ENCODE measurements at regions not wholly inside any gene's neighbourhood (a gene's known extent, or its start where the extent isn't known, plus 50 kb on each side); places are given as distances from the start of the nearest gene placed in this dataset.

- Mint-ChIP-seq H3K4me3 (peak overlapping the region; percentile 82), H3K36me3 (ENCODE audit: insufficient read depth) (peaks cover 1% of the 10 kb centered on the region), H3K9me3 (peaks cover 9% of the 10 kb centered on the region), H3K27me3 (ENCODE audit: low read depth) (no peaks in the 10 kb centered on the region), H3K4me1 (ENCODE audit: low read depth) (peaks cover 98% of the 10 kb centered on the region)
- DNase-seq (no peak), ATAC-seq (no peak)
These were observed 296.4 kb downstream of the ETS1 start for GRCh38 chr11:128291007-128291406.

GRCh38 chr11:128290106-128290840 lies 297.1 kb downstream of the ETS1 start:
- DNase-seq (peak; percentile 58), ATAC-seq (peak; percentile 63 to 64)
- H3K27me3 Mint-ChIP-seq (ENCODE audit: low read depth) = no peaks in the 10 kb centered on the region
- peak overlapping the region; percentile 82 for H3K4me3 Mint-ChIP-seq
- peaks cover 6% of the 10 kb centered on the region for H3K9me3 Mint-ChIP-seq
- peaks cover 1% of the 10 kb centered on the region for H3K36me3 Mint-ChIP-seq (ENCODE audit: insufficient read depth)
- H3K4me1 Mint-ChIP-seq (ENCODE audit: low read depth) = peaks cover 99% of the 10 kb centered on the region

GRCh38 chr11:128289048-128289447 lies 298.3 kb downstream of the ETS1 start:
- peak; percentile 59 to 62 for ATAC-seq
- Mint-ChIP-seq H3K9me3 (no peaks in the 10 kb centered on the region), H3K27me3 (ENCODE audit: low read depth) (no peaks in the 10 kb centered on the region), H3K36me3 (ENCODE audit: insufficient read depth) (peaks cover 1% of the 10 kb centered on the region), H3K4me1 (ENCODE audit: low read depth) (peaks cover 98% of the 10 kb centered on the region), H3K4me3 (peak overlapping the region; percentile 9)
- no peak for DNase-seq

GRCh38 chr11:128288368-128288767 lies 299.0 kb downstream of the ETS1 start:
- no peaks in the 10 kb centered on the region for H3K9me3 Mint-ChIP-seq
- ATAC-seq (no peak), DNase-seq (no peak)
- H3K27me3 Mint-ChIP-seq (ENCODE audit: low read depth) = no peaks in the 10 kb centered on the region
- H3K4me1 Mint-ChIP-seq (ENCODE audit: low read depth) = peaks cover 95% of the 10 kb centered on the region
- H3K4me3 Mint-ChIP-seq = peak overlapping the region; percentile 9
- H3K36me3 Mint-ChIP-seq (ENCODE audit: insufficient read depth) = peaks cover 1% of the 10 kb centered on the region

- Mint-ChIP-seq H3K4me3 (peak overlapping the region; percentile 59), H3K36me3 (ENCODE audit: insufficient read depth) (peaks cover 2% of the 10 kb centered on the region), H3K4me1 (ENCODE audit: low read depth) (peaks cover 64% of the 10 kb centered on the region), H3K27me3 (ENCODE audit: low read depth) (no peaks in the 10 kb centered on the region), H3K9me3 (no peaks in the 10 kb centered on the region)
- DNase-seq (no peak), ATAC-seq (no peak)
These were observed 302.0 kb downstream of the ETS1 start for GRCh38 chr11:128285321-128285720.

GRCh38 chr11:128284634-128285033 lies 302.7 kb downstream of the ETS1 start:
- peaks cover 58% of the 10 kb centered on the region for H3K4me1 Mint-ChIP-seq (ENCODE audit: low read depth)
- H3K27me3 Mint-ChIP-seq (ENCODE audit: low read depth) = no peaks in the 10 kb centered on the region
- ATAC-seq (peak; percentile 16 to 20), DNase-seq (no peak)
- no peaks in the 10 kb centered on the region for H3K9me3 Mint-ChIP-seq
- H3K36me3 Mint-ChIP-seq (ENCODE audit: insufficient read depth) = peaks cover 2% of the 10 kb centered on the region
- H3K4me3 Mint-ChIP-seq = peak overlapping the region; percentile 59

GRCh38 chr11:128283451-128283850 lies 303.9 kb downstream of the ETS1 start:
- no peak for ATAC-seq
- Mint-ChIP-seq H3K9me3 (no peaks in the 10 kb centered on the region), H3K4me3 (no peak overlapping the region), H3K4me1 (ENCODE audit: low read depth) (peaks cover 46% of the 10 kb centered on the region), H3K27me3 (ENCODE audit: low read depth) (no peaks in the 10 kb centered on the region), H3K36me3 (ENCODE audit: insufficient read depth) (peaks cover 2% of the 10 kb centered on the region)
- no peak for DNase-seq

GRCh38 chr11:128282053-128282452 lies 305.3 kb downstream of the ETS1 start:
- no peaks in the 10 kb centered on the region for H3K9me3 Mint-ChIP-seq
- H3K36me3 Mint-ChIP-seq (ENCODE audit: insufficient read depth) = peaks cover 2% of the 10 kb centered on the region

GRCh38 chr11:128279866-128280265 lies 307.5 kb downstream of the ETS1 start:
- no peak overlapping the region for H3K4me3 Mint-ChIP-seq
- no peaks in the 10 kb centered on the region for H3K27me3 Mint-ChIP-seq (ENCODE audit: low read depth)
- peaks cover 13% of the 10 kb centered on the region for H3K4me1 Mint-ChIP-seq (ENCODE audit: low read depth)
- no peak for DNase-seq
- peaks cover 2% of the 10 kb centered on the region for H3K36me3 Mint-ChIP-seq (ENCODE audit: insufficient read depth)
- ATAC-seq = no peak
- H3K9me3 Mint-ChIP-seq = no peaks in the 10 kb centered on the region

More at GRCh38 chr11:128282053-128282452, 305.3 kb downstream of the ETS1 start:
- DNase-seq (no peak), ATAC-seq (no peak)
- H3K27me3 Mint-ChIP-seq (ENCODE audit: low read depth) = no peaks in the 10 kb centered on the region
- H3K4me1 Mint-ChIP-seq (ENCODE audit: low read depth) = peaks cover 32% of the 10 kb centered on the region
- H3K4me3 Mint-ChIP-seq = no peak overlapping the region

GRCh38 chr11:128273736-128274135 lies 313.6 kb downstream of the ETS1 start:
- Mint-ChIP-seq H3K4me1 (ENCODE audit: low read depth) (peaks cover 37% of the 10 kb centered on the region), H3K4me3 (no peak overlapping the region), H3K27me3 (ENCODE audit: low read depth) (no peaks in the 10 kb centered on the region), H3K36me3 (ENCODE audit: insufficient read depth) (no peaks in the 10 kb centered on the region), H3K9me3 (no peaks in the 10 kb centered on the region)
- DNase-seq (no peak), ATAC-seq (no peak)

- Mint-ChIP-seq H3K36me3 (ENCODE audit: insufficient read depth) (no peaks in the 10 kb centered on the region), H3K4me1 (ENCODE audit: low read depth) (peaks cover 37% of the 10 kb centered on the region), H3K4me3 (no peak overlapping the region), H3K27me3 (ENCODE audit: low read depth) (no peaks in the 10 kb centered on the region), H3K9me3 (no peaks in the 10 kb centered on the region)
- no peak for ATAC-seq
- DNase-seq = no peak
These were observed 316.0 kb downstream of the ETS1 start for GRCh38 chr11:128271401-128271800.

- H3K4me3 Mint-ChIP-seq = no peak overlapping the region
- H3K4me1 Mint-ChIP-seq (ENCODE audit: low read depth) = peaks cover 32% of the 10 kb centered on the region
- H3K27me3 Mint-ChIP-seq (ENCODE audit: low read depth) = no peaks in the 10 kb centered on the region
- DNase-seq = no peak
- no peaks in the 10 kb centered on the region for H3K36me3 Mint-ChIP-seq (ENCODE audit: insufficient read depth)
- no peaks in the 10 kb centered on the region for H3K9me3 Mint-ChIP-seq
- no peak for ATAC-seq
These were observed 317.9 kb downstream of the ETS1 start for GRCh38 chr11:128269466-128269865.

- H3K36me3 Mint-ChIP-seq (ENCODE audit: insufficient read depth) = no peaks in the 10 kb centered on the region
- ATAC-seq = no peak
These were observed 320.5 kb downstream of the ETS1 start for GRCh38 chr11:128266893-128267292.

GRCh38 chr11:128262463-128263345 lies 324.7 kb downstream of the ETS1 start:
- Mint-ChIP-seq H3K27me3 (ENCODE audit: low read depth) (no peaks in the 10 kb centered on the region), H3K9me3 (no peaks in the 10 kb centered on the region), H3K36me3 (ENCODE audit: insufficient read depth) (no peaks in the 10 kb centered on the region), H3K4me3 (no peak overlapping the region), H3K4me1 (ENCODE audit: low read depth) (peaks cover 6% of the 10 kb centered on the region)
- no peak for ATAC-seq
- DNase-seq = no peak

More at GRCh38 chr11:128266893-128267292, 320.5 kb downstream of the ETS1 start:
- H3K4me3 Mint-ChIP-seq = no peak overlapping the region
- peaks cover 15% of the 10 kb centered on the region for H3K4me1 Mint-ChIP-seq (ENCODE audit: low read depth)
- DNase-seq = no peak
- no peaks in the 10 kb centered on the region for H3K9me3 Mint-ChIP-seq
- no peaks in the 10 kb centered on the region for H3K27me3 Mint-ChIP-seq (ENCODE audit: low read depth)
